Natural killer cell (primary cell): ENCODE measurements at regions not wholly inside any gene's neighbourhood (a gene's known extent, or its start where the extent isn't known, plus 50 kb on each side); places are given as distances from the start of the nearest gene placed in this dataset.

Experiments used
- ATAC-seq, 3 donors: fragments of 150-1000 bp in 2 of 3; fragments of 200-7000 bp in 1 of 3; cut with Tn5 transposase; 1 replicate in 1 of 3; 2 replicates in 2 of 3; pipeline ENCODE4 v1.10.0; 2021; ENCODE audit warnings: mild to moderate bottlenecking in 2 of 3, moderate library complexity in 2 of 3
- DNase-seq, 2 donors: peaks; one replicate each; pipeline versions ENCODE4 v3.0.0 to v3.0.0-alpha.2; 2013 to 2021; ENCODE audit warnings: mixed read lengths in 1 of 2
- H3K27ac ChIP-seq: one replicate; pipeline ENCODE4 v1.5.1; 2013; ENCODE audit warnings: mild to moderate bottlenecking, low read length
- H3K27me3 ChIP-seq: one replicate; pipeline ENCODE4 v1.6.1; 2013; ENCODE audit warnings: low read length; ENCODE audit not compliant: control insufficient read depth, insufficient read depth
- H3K36me3 ChIP-seq: one replicate; pipeline ENCODE4 v1.6.1; 2013; ENCODE audit warnings: low read length; ENCODE audit not compliant: control insufficient read depth, insufficient read depth
- H3K4me1 ChIP-seq: one replicate; pipeline ENCODE4 v1.6.1; 2013; ENCODE audit warnings: low read length; ENCODE audit not compliant: control insufficient read depth, insufficient read depth
- H3K4me3 ChIP-seq: one replicate; pipeline ENCODE4 v1.5.1; 2013; ENCODE audit warnings: low read length
- H3K9me3 ChIP-seq: one replicate; pipeline ENCODE4 v1.6.1; 2013; ENCODE audit warnings: low read length; ENCODE audit not compliant: control insufficient read depth, insufficient read depth
- H3K27ac Mint-ChIP-seq, 2 donors: one replicate each; pipeline ENCODE4 v1.8.0; 2022; ENCODE audit warnings: mild to moderate bottlenecking in 2 of 2, mixed read lengths in 2 of 2, moderate library complexity in 1 of 2
- H3K27me3 Mint-ChIP-seq, 2 donors: one replicate each; pipeline ENCODE4 v1.8.0; 2022; ENCODE audit warnings: low read depth in 2 of 2, mixed read lengths in 2 of 2
- H3K36me3 Mint-ChIP-seq: one replicate; pipeline ENCODE4 v1.8.0; 2022; ENCODE audit warnings: mixed read lengths
- H3K4me1 Mint-ChIP-seq, 2 donors: one replicate each; pipeline ENCODE4 v1.8.0; 2022; ENCODE audit warnings: mixed read lengths in 2 of 2
- H3K4me3 Mint-ChIP-seq: one replicate; pipeline ENCODE4 v1.8.0; 2022; ENCODE audit warnings: mild to moderate bottlenecking, moderate library complexity, mixed read lengths
- H3K9me3 Mint-ChIP-seq, 2 donors: one replicate each; pipeline ENCODE4 v1.8.0; 2022; ENCODE audit warnings: mixed read lengths in 2 of 2
- CTCF ChIP-seq: fragments of 200-600 bp; IDR thresholded peaks from one replicate; pipeline ENCODE4 v1.8.0; 2022; ENCODE audit warnings: antibody characterized with exemption
- WGBS: methylation state at CpG from one replicate; pipeline ENCODE4 v1.1.7; 2013; ENCODE audit warnings: missing lambda C conversion rate; ENCODE audit not compliant: insufficient coverage; 5-methylcytosine and 5-hydroxymethylcytosine counted together
- intact Hi-C: fragments of 100-400 bp; cut with micrococcal nuclease; formaldehyde crosslinking; loops from one replicate; pipeline ENCODE4 v1.14.2; 2022

DNA sequence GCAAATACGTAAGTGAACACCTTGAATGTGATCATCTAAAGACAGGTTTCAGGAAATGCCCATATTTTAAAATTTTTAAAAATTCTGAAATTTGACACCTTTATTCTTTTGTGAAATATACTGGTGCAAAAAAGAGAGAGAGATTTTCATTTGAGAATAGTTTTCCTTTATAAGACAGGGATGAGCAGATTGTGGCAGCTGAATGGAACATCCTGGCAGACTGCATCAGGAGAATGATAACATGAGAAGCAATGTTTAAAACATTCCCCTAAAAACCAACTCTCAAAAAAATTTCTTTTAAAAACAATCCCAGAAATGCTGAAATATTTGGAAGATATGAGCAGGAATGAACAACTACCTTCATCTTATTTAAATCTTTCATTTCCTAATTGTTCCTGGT lies 744.8 kb upstream of the ID2 start:
- Mint-ChIP-seq H3K36me3 (no peaks in the 10 kb centered on the region), H3K27ac (no peak overlapping the region), H3K27me3 (peaks cover 0 to 2% of the 10 kb centered on the region in 2 donors), H3K9me3 (no peaks in the 10 kb centered on the region), H3K4me1 (no peaks in the 10 kb centered on the region), H3K4me3 (no peak overlapping the region)
- Histone ChIP-seq H3K36me3 (no peaks in the 10 kb centered on the region), H3K9me3 (no peaks in the 10 kb centered on the region), H3K27me3 (no peaks in the 10 kb centered on the region), H3K4me1 (no peaks in the 10 kb centered on the region), H3K27ac (no peak overlapping the region), H3K4me3 (no peak overlapping the region)
- intact Hi-C loops = no loop called here
- DNase-seq = no peak
- no peak for ATAC-seq
- WGBS = no CpG with 5 or more reads among the region's 1 CpG
- TF ChIP-seq CTCF = no peak

DNA sequence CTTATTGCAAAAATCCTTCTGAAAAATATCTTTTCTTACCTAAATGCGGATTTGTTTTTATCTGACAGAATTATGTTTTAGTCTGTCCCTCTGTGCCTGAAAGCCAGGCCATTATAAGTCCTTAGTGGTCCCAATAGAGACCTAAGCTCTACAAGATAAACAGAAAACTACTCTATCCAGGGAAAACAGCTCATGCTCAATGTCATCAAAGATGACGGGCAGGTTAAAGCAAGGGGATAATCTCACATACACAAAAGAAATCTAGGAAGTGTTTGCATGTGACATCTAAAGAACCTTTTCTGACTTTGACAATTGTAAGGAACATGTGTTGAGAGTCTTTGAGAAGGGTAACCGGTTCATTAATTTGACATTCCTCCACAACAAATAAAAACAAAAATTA lies 741.1 kb upstream of the ID2 start:
- H3K9me3 ChIP-seq = no peaks in the 10 kb centered on the region
- Mint-ChIP-seq H3K4me1 (no peaks in the 10 kb centered on the region), H3K4me3 (no peak overlapping the region), H3K9me3 (no peaks in the 10 kb centered on the region), H3K27me3 (peaks cover 0 to 2% of the 10 kb centered on the region in 2 donors), H3K36me3 (no peaks in the 10 kb centered on the region), H3K27ac (no peak overlapping the region)
- no peak for DNase-seq
- no peak overlapping the region for H3K27ac ChIP-seq
- no peak for TF ChIP-seq CTCF
- intact Hi-C loops = no loop called here
- 100% methylated on average over 1 of the region's 3 CpGs for WGBS
- no peaks in the 10 kb centered on the region for H3K27me3 ChIP-seq
- ATAC-seq = no peak
- H3K4me1 ChIP-seq = no peaks in the 10 kb centered on the region
- no peaks in the 10 kb centered on the region for H3K36me3 ChIP-seq
- no peak overlapping the region for H3K4me3 ChIP-seq

GRCh38 chr2:7943446-7943845 lies 738.4 kb upstream of the ID2 start:
- Mint-ChIP-seq H3K27ac (no peak overlapping the region), H3K9me3 (no peaks in the 10 kb centered on the region), H3K27me3 (peaks cover 0 to 2% of the 10 kb centered on the region in 2 donors), H3K4me1 (no peaks in the 10 kb centered on the region), H3K36me3 (no peaks in the 10 kb centered on the region), H3K4me3 (no peak overlapping the region)
- DNase-seq (no peak), ATAC-seq (no peak)
- TF ChIP-seq CTCF = no peak
- H3K4me1 ChIP-seq = no peaks in the 10 kb centered on the region
- H3K4me3 ChIP-seq = no peak overlapping the region
- H3K9me3 ChIP-seq = no peaks in the 10 kb centered on the region
- intact Hi-C loops = no loop called here
- WGBS = 81% methylated on average over 8 of the region's 8 CpGs
- no peaks in the 10 kb centered on the region for H3K27me3 ChIP-seq
- H3K27ac ChIP-seq = no peak overlapping the region
- H3K36me3 ChIP-seq = no peaks in the 10 kb centered on the region

- intact Hi-C loops = no loop called here
- Histone ChIP-seq H3K9me3 (no peaks in the 10 kb centered on the region), H3K27ac (no peak overlapping the region), H3K36me3 (no peaks in the 10 kb centered on the region), H3K4me1 (no peaks in the 10 kb centered on the region), H3K27me3 (no peaks in the 10 kb centered on the region), H3K4me3 (no peak overlapping the region)
- ATAC-seq = no peak
- DNase-seq = no peak
- Mint-ChIP-seq H3K4me1 (no peaks in the 10 kb centered on the region), H3K36me3 (no peaks in the 10 kb centered on the region), H3K27ac (no peak overlapping the region), H3K9me3 (no peaks in the 10 kb centered on the region), H3K27me3 (no peaks in the 10 kb centered on the region), H3K4me3 (no peak overlapping the region)
- WGBS = 100% methylated on average over 1 of the region's 1 CpG
- TF ChIP-seq CTCF = no peak
Measured at GRCh38 chr2:7945026-7945425, 736.8 kb upstream of the ID2 start.
